PFSK-1 (cell line): ENCODE measurements at regions not wholly inside any gene's neighbourhood (a gene's known extent, or its start where the extent isn't known, plus 50 kb on each side); places are given as distances from the start of the nearest gene placed in this dataset.

Experiments used
- FOXP2 ChIP-seq: optimal IDR thresholded peaks from 2 replicates; pipeline ENCODE3; 2011; ENCODE audit warnings: borderline replicate concordance, control low read depth, inconsistent platforms; ENCODE audit not compliant: insufficient read depth; ENCODE audit errors: extremely low read length, extremely low read depth
- POLR2AphosphoS5 ChIP-seq: IDR thresholded peaks from 2 replicates; pipeline ENCODE4 v1.6.1; 2012; ENCODE audit warnings: low read depth, mild to moderate bottlenecking, control low read depth, low read length, moderate library complexity
- REST ChIP-seq, 2 experiments: IDR thresholded peaks; 2 replicates each; pipeline versions ENCODE4 v1.6.1 to v1.8.0; 2011 to 2012; ENCODE audit warnings: low read depth in 2 of 2, low read length in 2 of 2, control low read depth in 1 of 2, inconsistent platforms in 1 of 2, mild to moderate bottlenecking in 1 of 2, moderate library complexity in 1 of 2; ENCODE audit not compliant: insufficient read depth in 1 of 2
- SIN3A ChIP-seq: IDR thresholded peaks from 2 replicates; pipeline ENCODE4 v1.6.1; 2012; ENCODE audit warnings: mild to moderate bottlenecking, low read length, moderate library complexity, borderline replicate concordance; ENCODE audit not compliant: insufficient read depth
- TAF1 ChIP-seq: IDR thresholded peaks from 2 replicates; pipeline ENCODE4 v1.6.1; 2012; ENCODE audit warnings: low read length, control low read depth, borderline replicate concordance; ENCODE audit not compliant: insufficient read depth

DNA sequence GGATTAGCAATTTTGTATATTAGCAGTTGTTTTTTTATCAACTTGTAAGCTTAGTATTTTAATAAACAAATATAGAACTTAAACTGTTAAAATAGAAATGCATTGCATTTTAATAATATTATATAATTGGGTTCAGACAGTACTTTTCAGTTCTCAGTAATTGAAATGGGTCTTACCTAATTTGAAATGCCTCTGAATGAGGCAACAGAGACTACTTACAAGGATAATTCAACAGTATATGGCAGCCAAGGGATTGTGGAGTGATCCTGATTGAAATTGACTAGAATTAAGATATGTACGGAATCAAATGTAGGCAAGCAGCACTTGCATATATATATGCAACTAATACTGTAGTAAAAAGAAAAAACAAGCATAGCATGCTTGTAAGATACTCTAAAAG lies 1503.9 kb upstream of the MIR17HG start:
- TF ChIP-seq FOXP2 (no peak), SIN3A (no peak), TAF1 (no peak), REST (IDR thresholded peaks at IDR 0.05; ENCODE audit: insufficient read depth in 1 of 2, low read depth in 2 of 2, low read length in 2 of 2) (no peak), POLR2AphosphoS5 (no peak)

DNA sequence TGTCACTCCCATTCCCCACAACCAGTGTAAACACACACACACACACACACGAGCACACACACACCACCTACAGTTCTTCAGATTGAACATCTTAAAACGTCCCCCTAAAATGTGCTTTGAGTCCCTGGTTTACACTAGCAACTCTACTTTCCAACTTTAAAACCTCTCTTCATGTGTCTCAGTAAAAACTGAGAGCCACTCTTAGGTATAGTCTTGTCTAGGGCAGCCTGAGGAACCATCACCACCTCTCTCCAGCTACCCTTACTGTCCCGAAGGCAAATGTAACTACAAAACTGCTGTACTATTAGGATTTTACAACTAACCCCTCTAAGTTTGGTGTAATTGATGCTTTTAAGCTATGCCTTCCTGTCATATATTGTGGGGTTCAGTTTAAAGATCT lies 1501.6 kb upstream of the MIR17HG start:
- no peak for TF ChIP-seq FOXP2
- no peak for TF ChIP-seq REST (IDR thresholded peaks at IDR 0.05; ENCODE audit: insufficient read depth in 1 of 2, low read depth in 2 of 2, low read length in 2 of 2)
- no peak for TF ChIP-seq POLR2AphosphoS5
- no peak for TF ChIP-seq SIN3A

DNA sequence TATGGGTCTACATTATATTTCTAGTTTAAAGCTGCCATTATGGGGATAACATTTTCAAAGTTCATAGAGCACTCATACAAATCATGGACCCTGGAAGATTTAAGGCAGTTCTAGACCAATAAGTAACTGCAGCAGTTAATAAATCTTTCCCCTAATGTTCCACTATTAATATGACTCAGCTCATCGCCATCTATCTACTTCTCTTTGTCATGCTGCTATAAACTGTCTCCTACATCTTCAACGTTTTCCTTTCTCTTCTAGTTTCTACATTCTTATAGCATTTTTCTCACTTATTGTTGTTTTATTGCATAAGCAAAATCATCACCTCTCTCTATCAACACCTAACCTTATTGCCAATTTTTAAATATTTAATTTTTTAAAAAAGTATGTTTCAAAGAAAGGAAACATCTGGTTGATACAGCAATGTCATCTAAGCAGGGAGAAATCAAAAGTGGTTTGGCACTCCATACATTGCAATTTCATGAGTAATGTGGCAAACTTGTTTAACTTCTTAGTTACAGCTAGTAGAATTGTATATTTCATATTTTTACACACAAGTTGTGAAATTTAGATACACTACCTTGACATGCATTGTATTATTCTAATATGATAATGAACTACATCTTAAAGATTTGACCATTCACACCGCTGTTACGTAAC lies 1500.4 kb upstream of the MIR17HG start:
- no peak for TF ChIP-seq POLR2AphosphoS5
- TF ChIP-seq FOXP2 = no peak
- no peak for TF ChIP-seq TAF1
- no peak for TF ChIP-seq REST (IDR thresholded peaks at IDR 0.05; ENCODE audit: insufficient read depth in 1 of 2, low read depth in 2 of 2, low read length in 2 of 2)
- TF ChIP-seq SIN3A = no peak

- no peak for TF ChIP-seq TAF1
- no peak for TF ChIP-seq FOXP2
- TF ChIP-seq POLR2AphosphoS5 = no peak
- TF ChIP-seq REST (IDR thresholded peaks at IDR 0.05; ENCODE audit: insufficient read depth in 1 of 2, low read depth in 2 of 2, low read length in 2 of 2) = no peak
- TF ChIP-seq SIN3A = no peak
Observed at GRCh38 chr13:89852570-89852969, 1494.9 kb upstream of the MIR17HG start.

- TF ChIP-seq SIN3A (no peak), POLR2AphosphoS5 (no peak), TAF1 (no peak), FOXP2 (no peak), REST (IDR thresholded peaks at IDR 0.05; ENCODE audit: insufficient read depth in 1 of 2, low read depth in 2 of 2, low read length in 2 of 2) (no peak)
Observed at GRCh38 chr13:89856512-89856911, 1491.0 kb upstream of the MIR17HG start.
